HK-2 (cell line): ENCODE measurements at regions not wholly inside any gene's neighbourhood (a gene's known extent, or its start where the extent isn't known, plus 50 kb on each side); places are given as distances from the start of the nearest gene placed in this dataset.
"Not testable (repeated sequence)": the region's sequence is repeated elsewhere in the genome, so short reads cannot be mapped to it uniquely, and the experiment has no call there.

Source experiments
- DNase-seq: peaks from one replicate; pipeline ENCODE4 v3.0.0-alpha.2; 2018; ENCODE audit not compliant: unreplicated experiment

GRCh38 chr11:80257319-80258015 lies 816.6 kb upstream of the TENM4 start:
- DNase-seq = not testable (repeated sequence)

- no peak for DNase-seq
These were observed 814.2 kb upstream of the TENM4 start for GRCh38 chr11:80255021-80255420.

- DNase-seq = no peak
These were observed 800.9 kb upstream of the TENM4 start for GRCh38 chr11:80241766-80242165.

GRCh38 chr11:80240245-80240644 lies 799.4 kb upstream of the TENM4 start:
- no peak for DNase-seq

GRCh38 chr11:80239217-80239616 lies 798.4 kb upstream of the TENM4 start:
- DNase-seq = no peak

- DNase-seq = no peak
These were observed 787.1 kb upstream of the TENM4 start for GRCh38 chr11:80227915-80228314.

- DNase-seq = no peak
These were observed 773.6 kb upstream of the TENM4 start for GRCh38 chr11:80214413-80214812.

GRCh38 chr11:80211673-80212072 lies 770.8 kb upstream of the TENM4 start:
- no peak for DNase-seq

GRCh38 chr11:80204021-80204420 lies 763.2 kb upstream of the TENM4 start:
- DNase-seq = no peak

- DNase-seq = no peak
These were observed 756.2 kb upstream of the TENM4 start for GRCh38 chr11:80196932-80197554.

- no peak for DNase-seq
These were observed 755.2 kb upstream of the TENM4 start for GRCh38 chr11:80196041-80196440.

- DNase-seq = no peak
These were observed 753.8 kb upstream of the TENM4 start for GRCh38 chr11:80194625-80195024.

GRCh38 chr11:80194016-80194415 lies 753.2 kb upstream of the TENM4 start:
- no peak for DNase-seq

- DNase-seq = no peak
These were observed 747.3 kb upstream of the TENM4 start for GRCh38 chr11:80188076-80188627.

GRCh38 chr11:80186692-80187091 lies 745.9 kb upstream of the TENM4 start:
- DNase-seq = no peak

GRCh38 chr11:80182901-80183300 lies 742.1 kb upstream of the TENM4 start:
- DNase-seq = peak; percentile 48

- no peak for DNase-seq
These were observed 732.7 kb upstream of the TENM4 start for GRCh38 chr11:80173371-80174136.

GRCh38 chr11:80168796-80169195 lies 728.0 kb upstream of the TENM4 start:
- DNase-seq = no peak

GRCh38 chr11:80167766-80168165 lies 726.9 kb upstream of the TENM4 start:
- no peak for DNase-seq

GRCh38 chr11:80165744-80166143 lies 724.9 kb upstream of the TENM4 start:
- DNase-seq = no peak

GRCh38 chr11:80163441-80163840 lies 722.6 kb upstream of the TENM4 start:
- no peak for DNase-seq

GRCh38 chr11:80163011-80163410 lies 722.2 kb upstream of the TENM4 start:
- DNase-seq = peak; percentile 61

GRCh38 chr11:80162387-80162786 lies 721.6 kb upstream of the TENM4 start:
- DNase-seq = no peak
